Gastroesophageal sphincter (tissue), 4 donors: ENCODE measurements at regions not wholly inside any gene's neighbourhood (a gene's known extent, or its start where the extent isn't known, plus 50 kb on each side); places are given as distances from the start of the nearest gene placed in this dataset.

Source experiments
- ATAC-seq: fragments of 150-250 bp; one replicate; pipeline ENCODE4 v1.9.1; 2016; ENCODE audit warnings: mild to moderate bottlenecking, moderate library complexity
- H3K27ac ChIP-seq, 4 donors: fragments of 200-600 bp; sonication (generic) in 3 of 4; 1 replicate in 3 of 4; 2 replicates in 1 of 4; pipeline ENCODE4 v1.5.1; 2016 to 2019
- H3K27me3 ChIP-seq: fragments of 200-600 bp; sonication (generic); one replicate; pipeline ENCODE4 v1.5.1; 2019
- H3K36me3 ChIP-seq, 2 donors: fragments of 200-600 bp; sonication (generic); one replicate each; pipeline ENCODE4 v1.5.1; 2019; ENCODE audit warnings: control low read depth in 1 of 2
- H3K4me1 ChIP-seq, 3 donors: fragments of 200-600 bp; sonication (generic); 1 replicate in 2 of 3; 2 replicates in 1 of 3; pipeline ENCODE4 v1.5.1; 2016 to 2019; ENCODE audit warnings: control low read depth in 2 of 3
- H3K4me3 ChIP-seq, 2 donors: fragments of 200-600 bp; sonication (generic); one replicate each; pipeline ENCODE4 v1.5.1; 2019; ENCODE audit warnings: mild to moderate bottlenecking in 1 of 2, moderate library complexity in 1 of 2
- H3K9me3 ChIP-seq, 3 donors: fragments of 200-600 bp; sonication (generic); one replicate each; pipeline ENCODE4 v1.5.1; 2017 to 2019; ENCODE audit warnings: control low read depth in 2 of 3
- EP300 ChIP-seq: sonication (generic); formaldehyde crosslinking; IDR thresholded peaks from one replicate; pipeline ENCODE4 v1.6.1; 2017; ENCODE audit warnings: antibody characterized with exemption, mild to moderate bottlenecking
- POLR2A ChIP-seq, 2 donors: fragments of 450-650 bp; IDR thresholded peaks; one replicate each; pipeline ENCODE4 v1.6.1; 2017; ENCODE audit warnings: antibody characterized with exemption in 2 of 2, mild to moderate bottlenecking in 2 of 2, moderate library complexity in 1 of 2
- POLR2AphosphoS5 ChIP-seq: sonication (generic); formaldehyde crosslinking; IDR thresholded peaks from one replicate; pipeline ENCODE4 v1.6.1; 2017; ENCODE audit warnings: antibody characterized with exemption
- WGBS, 2 donors: methylation state at CpG; one replicate each; pipeline ENCODE4 v1.1.5; 2018; ENCODE audit warnings: low coverage in 1 of 2; 5-methylcytosine and 5-hydroxymethylcytosine counted together
- TF ChIP-seq, protein P1 (sequence below), 4 experiments: fragments of 200-600 bp in 2 of 4; fragments of 450-650 bp in 2 of 4; sonication (generic) in 1 of 4; IDR thresholded peaks; one replicate each; pipeline ENCODE4 v1.5.1; 2017 to 2019; ENCODE audit warnings: antibody characterized with exemption in 4 of 4, mild to moderate bottlenecking in 2 of 4, moderate library complexity in 2 of 4

DNA sequence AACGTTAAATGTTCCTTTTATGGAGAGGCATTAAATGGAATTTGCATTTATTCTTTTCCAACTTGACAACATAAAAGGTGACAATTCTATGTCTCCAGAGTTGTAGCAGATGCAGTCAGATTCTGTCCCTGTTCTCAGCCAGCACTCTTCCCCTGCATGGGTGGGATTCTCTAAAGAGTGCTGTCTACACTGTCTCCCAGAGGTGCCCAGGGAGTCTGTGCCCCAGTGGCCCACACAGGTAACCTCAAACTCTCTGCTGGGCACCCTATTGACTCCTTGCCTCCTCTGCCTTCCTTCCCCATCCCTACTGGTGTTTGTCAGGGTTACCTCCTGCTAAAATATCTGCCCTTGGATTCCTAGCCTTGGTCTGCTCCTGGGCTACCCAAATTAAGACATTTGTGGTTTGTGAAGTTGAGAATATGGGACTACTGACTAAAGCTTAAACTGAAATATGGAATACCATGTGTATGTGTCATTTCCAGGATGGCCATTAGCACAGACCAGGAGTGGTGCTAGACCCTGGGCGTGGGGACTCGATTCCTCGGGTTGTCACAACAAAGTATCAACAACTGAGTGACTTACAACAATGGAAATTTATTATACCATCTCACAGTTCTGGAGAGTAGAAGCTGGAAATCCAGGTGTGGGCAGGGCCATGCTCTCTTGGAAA lies 284.7 kb downstream of the CDH26 start:
- Histone ChIP-seq H3K27me3 (peaks cover 13% of the 10 kb centered on the region), H3K4me3 (no peak overlapping the region), H3K9me3 (peaks cover 0 to 3% (median 0%) of the 10 kb centered on the region in 3 donors), H3K36me3 (no peaks in the 10 kb centered on the region), H3K4me1 (no peaks in the 10 kb centered on the region), H3K27ac (no peak overlapping the region)
- TF ChIP-seq POLR2AphosphoS5 (no peak), EP300 (no peak), POLR2A (IDR thresholded peaks at IDR 0.05) (no peak)
- no peak for ATAC-seq
- 82 to 87% methylated on average over 1 to 4 of the region's 4 CpGs for WGBS, 2 donors

DNA sequence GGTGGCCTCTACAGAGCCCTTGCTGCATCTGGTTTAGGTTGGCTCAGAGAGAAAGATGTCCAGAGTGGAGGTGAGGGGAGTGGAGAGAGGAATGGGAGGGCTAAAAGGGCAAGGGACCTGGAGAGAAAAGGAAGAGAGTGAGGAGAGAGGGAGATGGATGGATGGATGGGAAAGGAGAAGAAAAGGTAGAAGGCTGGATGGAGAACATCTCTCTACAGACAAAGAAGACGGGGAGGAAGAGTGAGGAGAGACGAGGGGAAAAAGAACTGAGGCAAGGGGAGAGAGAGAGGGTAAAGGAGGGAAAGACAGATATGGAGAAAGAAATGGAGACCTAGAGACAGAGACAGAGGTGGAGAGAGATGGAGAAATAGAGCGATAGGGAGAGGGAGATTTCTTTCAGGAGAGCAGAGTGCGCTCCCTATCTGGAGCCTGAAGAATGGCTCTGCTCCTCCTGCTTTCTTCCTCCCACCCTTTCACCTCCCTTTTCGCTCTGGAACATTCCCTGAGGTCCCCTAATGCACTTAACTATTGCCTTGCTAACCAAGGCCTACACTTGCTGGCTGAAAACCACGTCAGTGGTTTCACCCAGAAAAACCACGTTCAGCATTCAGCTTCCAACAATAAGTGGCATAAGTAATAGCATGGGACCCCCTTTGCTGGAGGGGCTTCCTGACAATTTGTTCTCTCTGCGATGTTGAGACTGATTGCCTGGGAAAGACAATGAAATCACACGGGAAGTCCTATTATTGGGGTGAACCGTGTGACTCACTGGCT lies 286.3 kb downstream of the CDH26 start:
- TF ChIP-seq POLR2A (IDR thresholded peaks at IDR 0.05), result no peak
- TF ChIP-seq, protein P1, sequence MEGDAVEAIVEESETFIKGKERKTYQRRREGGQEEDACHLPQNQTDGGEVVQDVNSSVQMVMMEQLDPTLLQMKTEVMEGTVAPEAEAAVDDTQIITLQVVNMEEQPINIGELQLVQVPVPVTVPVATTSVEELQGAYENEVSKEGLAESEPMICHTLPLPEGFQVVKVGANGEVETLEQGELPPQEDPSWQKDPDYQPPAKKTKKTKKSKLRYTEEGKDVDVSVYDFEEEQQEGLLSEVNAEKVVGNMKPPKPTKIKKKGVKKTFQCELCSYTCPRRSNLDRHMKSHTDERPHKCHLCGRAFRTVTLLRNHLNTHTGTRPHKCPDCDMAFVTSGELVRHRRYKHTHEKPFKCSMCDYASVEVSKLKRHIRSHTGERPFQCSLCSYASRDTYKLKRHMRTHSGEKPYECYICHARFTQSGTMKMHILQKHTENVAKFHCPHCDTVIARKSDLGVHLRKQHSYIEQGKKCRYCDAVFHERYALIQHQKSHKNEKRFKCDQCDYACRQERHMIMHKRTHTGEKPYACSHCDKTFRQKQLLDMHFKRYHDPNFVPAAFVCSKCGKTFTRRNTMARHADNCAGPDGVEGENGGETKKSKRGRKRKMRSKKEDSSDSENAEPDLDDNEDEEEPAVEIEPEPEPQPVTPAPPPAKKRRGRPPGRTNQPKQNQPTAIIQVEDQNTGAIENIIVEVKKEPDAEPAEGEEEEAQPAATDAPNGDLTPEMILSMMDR (IDR thresholded peaks at IDR 0.05), result no peak
- Histone ChIP-seq H3K4me3 (no peak overlapping the region), H3K4me1 (no peaks in the 10 kb centered on the region), H3K9me3 (no peaks in the 10 kb centered on the region), H3K27ac (no peak overlapping the region), H3K27me3 (peaks cover 4% of the 10 kb centered on the region), H3K36me3 (no peaks in the 10 kb centered on the region)
- WGBS, 2 donors, result 64 to 86% methylated on average over 7 to 10 of the region's 10 CpGs
- no peak for ATAC-seq

- ATAC-seq, result no peak
- TF ChIP-seq EP300, result no peak
- no peak for TF ChIP-seq POLR2A (IDR thresholded peaks at IDR 0.05)
- TF ChIP-seq, protein P1 (IDR thresholded peaks at IDR 0.05), result no peak
- TF ChIP-seq POLR2AphosphoS5, result no peak
- WGBS, 2 donors, result 77 to 83% methylated on average over 1 to 3 of the region's 5 CpGs
- H3K9me3 ChIP-seq, result no peaks in the 10 kb centered on the region
- H3K27ac ChIP-seq, result no peak overlapping the region
- no peaks in the 10 kb centered on the region for H3K36me3 ChIP-seq
- H3K4me3 ChIP-seq, result no peak overlapping the region
- no peaks in the 10 kb centered on the region for H3K4me1 ChIP-seq
- no peaks in the 10 kb centered on the region for H3K27me3 ChIP-seq
Measured at GRCh38 chr20:60246751-60247150, 288.5 kb downstream of the CDH26 start.

DNA sequence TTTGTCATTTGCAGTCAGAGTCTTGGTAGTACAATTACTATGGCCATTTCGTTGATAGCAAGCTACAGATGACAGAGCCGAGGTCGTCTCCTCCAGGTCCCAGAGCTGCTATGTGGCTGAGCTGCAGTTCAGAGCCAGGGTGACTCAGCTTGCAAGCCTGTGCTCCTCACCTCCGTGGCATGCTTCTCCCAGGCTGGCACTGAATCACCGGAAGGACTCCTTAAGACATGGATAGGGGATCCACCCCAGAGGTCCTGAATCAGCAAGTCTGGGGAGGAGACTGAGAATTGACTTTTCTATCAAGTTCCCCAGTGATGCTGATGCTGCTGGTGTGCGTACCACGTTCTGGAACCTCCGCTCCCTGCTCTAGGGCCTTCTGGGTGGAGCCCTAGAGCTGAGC lies 291.2 kb downstream of the CDH26 start:
- no peak for ATAC-seq

GRCh38 chr20:60250251-60250650 lies 292.0 kb downstream of the CDH26 start:
- H3K27ac ChIP-seq, result no peak overlapping the region
- H3K4me3 ChIP-seq, result no peak overlapping the region
- TF ChIP-seq POLR2A (IDR thresholded peaks at IDR 0.05), result no peak
- no peak for TF ChIP-seq EP300
- TF ChIP-seq POLR2AphosphoS5, result no peak
- TF ChIP-seq, protein P1 (IDR thresholded peaks at IDR 0.05), result no peak
- no peaks in the 10 kb centered on the region for H3K36me3 ChIP-seq
- WGBS, 2 donors, result 89% methylated on average over 4 of the region's 5 CpGs; no CpG with 5 or more reads in 1 of the 2 donors
- peaks cover 9% of the 10 kb centered on the region for H3K27me3 ChIP-seq
- ATAC-seq, result no peak
- H3K9me3 ChIP-seq, result no peaks in the 10 kb centered on the region
- H3K4me1 ChIP-seq, result no peaks in the 10 kb centered on the region

More for the DNA sequence above, 291.2 kb downstream of the CDH26 start:
- peaks cover 9% of the 10 kb centered on the region for H3K27me3 ChIP-seq
- 80 to 85% methylated on average over 2 to 7 of the region's 8 CpGs for WGBS, 2 donors
- no peak overlapping the region for H3K27ac ChIP-seq
- TF ChIP-seq POLR2AphosphoS5, result no peak
- TF ChIP-seq, protein P1 (IDR thresholded peaks at IDR 0.05), result no peak
- TF ChIP-seq EP300, result no peak
- no peak for TF ChIP-seq POLR2A (IDR thresholded peaks at IDR 0.05)
- no peak overlapping the region for H3K4me3 ChIP-seq
- H3K9me3 ChIP-seq, result no peaks in the 10 kb centered on the region
- no peaks in the 10 kb centered on the region for H3K36me3 ChIP-seq
- no peaks in the 10 kb centered on the region for H3K4me1 ChIP-seq
